ENCODE measurements at regions not wholly inside any gene's neighbourhood (a gene's known extent, or its start where the extent isn't known, plus 50 kb on each side); places are given as distances from the start of the nearest gene placed in this dataset.
A peak's percentile ranks its signal among the peaks of the same experiment; 100 is the strongest.

DNA sequence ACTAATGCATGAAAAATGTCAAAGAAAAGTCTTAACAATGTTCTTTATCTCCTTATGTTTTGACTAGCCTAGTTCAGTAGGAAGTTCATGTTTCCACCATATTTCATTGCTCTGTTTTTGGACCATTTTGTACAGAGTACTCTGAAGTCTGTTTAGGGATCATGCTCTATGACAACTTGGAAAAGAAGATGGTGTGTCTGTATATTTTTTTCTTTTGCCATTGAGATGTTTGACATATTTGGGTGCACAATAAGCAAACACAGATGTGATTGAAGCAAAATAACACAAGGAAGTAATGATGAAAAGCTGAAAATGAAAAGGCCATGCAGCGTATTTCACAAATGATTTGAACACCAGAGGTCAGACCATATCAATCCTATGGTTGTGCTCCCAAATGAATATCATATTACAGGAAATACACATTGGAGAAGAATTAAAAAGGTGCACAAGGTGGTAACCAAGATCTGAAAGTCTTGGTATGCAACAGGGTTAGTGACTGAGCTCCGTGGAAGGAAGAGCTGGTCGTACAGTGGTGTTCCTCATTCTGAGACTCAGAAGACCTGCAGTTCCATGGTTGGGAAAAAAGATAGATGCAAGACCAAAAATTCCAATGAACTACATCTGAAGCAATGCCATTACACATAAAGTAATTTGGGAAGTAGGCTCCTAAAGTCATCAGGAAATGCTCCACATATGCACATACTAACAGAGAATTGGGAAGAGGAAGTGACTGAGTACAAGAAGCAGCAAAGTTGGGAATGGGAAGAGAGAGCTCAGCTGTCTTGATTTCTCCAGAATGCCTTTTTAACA, 463.5 kb downstream of the LMO4 start:
- Mint-ChIP-seq H3K36me3 (ENCODE audit: insufficient read depth, unreplicated experiment) (no peaks in the 10 kb centered on the region), H3K9me3 (ENCODE audit: unreplicated experiment) (no peaks in the 10 kb centered on the region), H3K27ac (ENCODE audit: low read depth, unreplicated experiment) (no peak overlapping the region), H3K4me3 (ENCODE audit: unreplicated experiment) (no peak overlapping the region), H3K27me3 (ENCODE audit: insufficient read depth, unreplicated experiment) (no peaks in the 10 kb centered on the region), H3K4me1 (ENCODE audit: insufficient read depth, unreplicated experiment) (peaks cover 23% of the 10 kb centered on the region)
- DNase-seq (ENCODE audit: unreplicated experiment): no peak
- ChIA-PET CTCF (interaction anchor here (0.7 to 2.1 kb wide), 5 partner anchors 14 to 467 kb away, joined by 3 to 9 read pairs (median 4); no protein-coding TSS in a partner anchor), POLR2A (no interaction called here)
- TF ChIP-seq, protein P1, sequence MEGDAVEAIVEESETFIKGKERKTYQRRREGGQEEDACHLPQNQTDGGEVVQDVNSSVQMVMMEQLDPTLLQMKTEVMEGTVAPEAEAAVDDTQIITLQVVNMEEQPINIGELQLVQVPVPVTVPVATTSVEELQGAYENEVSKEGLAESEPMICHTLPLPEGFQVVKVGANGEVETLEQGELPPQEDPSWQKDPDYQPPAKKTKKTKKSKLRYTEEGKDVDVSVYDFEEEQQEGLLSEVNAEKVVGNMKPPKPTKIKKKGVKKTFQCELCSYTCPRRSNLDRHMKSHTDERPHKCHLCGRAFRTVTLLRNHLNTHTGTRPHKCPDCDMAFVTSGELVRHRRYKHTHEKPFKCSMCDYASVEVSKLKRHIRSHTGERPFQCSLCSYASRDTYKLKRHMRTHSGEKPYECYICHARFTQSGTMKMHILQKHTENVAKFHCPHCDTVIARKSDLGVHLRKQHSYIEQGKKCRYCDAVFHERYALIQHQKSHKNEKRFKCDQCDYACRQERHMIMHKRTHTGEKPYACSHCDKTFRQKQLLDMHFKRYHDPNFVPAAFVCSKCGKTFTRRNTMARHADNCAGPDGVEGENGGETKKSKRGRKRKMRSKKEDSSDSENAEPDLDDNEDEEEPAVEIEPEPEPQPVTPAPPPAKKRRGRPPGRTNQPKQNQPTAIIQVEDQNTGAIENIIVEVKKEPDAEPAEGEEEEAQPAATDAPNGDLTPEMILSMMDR (IDR thresholded peaks at IDR 0.05; ENCODE audit: unreplicated experiment): no peak
- no TSS peak for BruUV-seq (replicated peaks)
- intact Hi-C loops (cut with micrococcal nuclease): loop anchor here (2.0 kb wide), 1 partner anchor 161 kb away; no protein-coding TSS in a partner anchor

GRCh38 chr1:87794788-87795614, 466.3 kb downstream of the LMO4 start:
- intact Hi-C loops (cut with micrococcal nuclease): no loop called here
- ChIA-PET POLR2A (interaction anchor here (0.5 to 1.3 kb wide), 3 partner anchors 9 to 935 kb away, joined by 3 to 4 read pairs (median 3); no protein-coding TSS in a partner anchor), CTCF (interaction anchor here (0.6 to 1.7 kb wide), 3 partner anchors 159 to 1190 kb away, joined by 3 to 9 read pairs (median 3); no protein-coding TSS in a partner anchor)
- H3K9me3 Mint-ChIP-seq (ENCODE audit: unreplicated experiment): no peaks in the 10 kb centered on the region
- no peaks in the 10 kb centered on the region for H3K36me3 Mint-ChIP-seq (ENCODE audit: insufficient read depth, unreplicated experiment)
- no peak overlapping the region for H3K27ac Mint-ChIP-seq (ENCODE audit: low read depth, unreplicated experiment)
- H3K27me3 Mint-ChIP-seq (ENCODE audit: insufficient read depth, unreplicated experiment): no peaks in the 10 kb centered on the region
- DNase-seq (ENCODE audit: unreplicated experiment): peak; percentile 71
- H3K4me1 Mint-ChIP-seq (ENCODE audit: insufficient read depth, unreplicated experiment): peaks cover 23% of the 10 kb centered on the region
- TF ChIP-seq, protein P1 (IDR thresholded peaks at IDR 0.05; ENCODE audit: unreplicated experiment): no peak
- no TSS peak for BruUV-seq (replicated peaks)
- H3K4me3 Mint-ChIP-seq (ENCODE audit: unreplicated experiment): no peak overlapping the region

- TF ChIP-seq, protein P1 (IDR thresholded peaks at IDR 0.05; ENCODE audit: unreplicated experiment): no peak
- BruUV-seq (replicated peaks): no TSS peak
These were observed 467.1 kb downstream of the LMO4 start for GRCh38 chr1:87795615-87796337.

More at GRCh38 chr1:87795615-87796337, 467.1 kb downstream of the LMO4 start:
- no peak overlapping the region for H3K27ac Mint-ChIP-seq (ENCODE audit: low read depth, unreplicated experiment)
- H3K4me1 Mint-ChIP-seq (ENCODE audit: insufficient read depth, unreplicated experiment): peaks cover 23% of the 10 kb centered on the region
- H3K36me3 Mint-ChIP-seq (ENCODE audit: insufficient read depth, unreplicated experiment): no peaks in the 10 kb centered on the region
- ChIA-PET POLR2A (interaction anchor here (0.5 to 1.3 kb wide), 3 partner anchors 8 to 936 kb away, joined by 3 to 4 read pairs (median 3); no protein-coding TSS in a partner anchor), CTCF (interaction anchor here (1.7 kb wide), 1 partner anchor 158 kb away, joined by 9 read pairs; no protein-coding TSS in a partner anchor)
- intact Hi-C loops (cut with micrococcal nuclease): no loop called here
- DNase-seq (ENCODE audit: unreplicated experiment): no peak
- no peak overlapping the region for H3K4me3 Mint-ChIP-seq (ENCODE audit: unreplicated experiment)
- no peaks in the 10 kb centered on the region for H3K27me3 Mint-ChIP-seq (ENCODE audit: insufficient read depth, unreplicated experiment)
- H3K9me3 Mint-ChIP-seq (ENCODE audit: unreplicated experiment): no peaks in the 10 kb centered on the region

Data from MCF 10A (cell line).